ENCODE measurements at regions not wholly inside any gene's neighbourhood (a gene's known extent, or its start where the extent isn't known, plus 50 kb on each side); places are given as distances from the start of the nearest gene placed in this dataset.

DNA sequence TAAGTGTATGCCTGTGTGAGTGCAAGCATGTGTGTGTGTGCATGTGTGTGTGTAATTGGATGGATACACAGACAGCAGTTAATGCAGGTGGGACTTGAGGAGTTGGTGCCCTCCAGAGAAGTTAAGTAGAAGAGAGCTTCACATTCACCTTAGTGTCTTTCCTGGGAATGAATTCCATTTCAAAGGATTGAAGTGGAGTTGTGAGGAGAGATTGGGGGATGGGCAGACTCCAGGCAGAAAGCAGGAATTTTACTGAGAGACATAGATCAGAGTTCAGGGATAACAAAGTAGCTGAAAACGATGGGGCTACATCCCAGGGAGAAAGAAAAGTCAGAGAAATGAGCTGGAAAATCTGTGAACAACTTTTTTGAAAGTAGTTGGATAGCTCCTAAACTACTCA, 464.4 kb downstream of the TCERG1L start:
- WGBS (ENCODE audit: insufficient coverage), result 11% methylated on average over 1 of the region's 1 CpG
- H3K4me1 ChIP-seq (ENCODE audit: control insufficient read depth in 1 of 2, extremely low read depth in 1 of 2, insufficient read depth in 2 of 2, low read length in 2 of 2), result no peaks in the 10 kb centered on the region
- DNase-seq (no peak), ATAC-seq (replicated peaks in 1 of 4) (no peak)
- H3K27ac ChIP-seq (ENCODE audit: low read length), result no peak overlapping the region
- no peak overlapping the region for H3K4me3 ChIP-seq (ENCODE audit: control insufficient read depth in 1 of 2, extremely low read depth in 1 of 2, low read length in 1 of 2)
- H3K9me3 Mint-ChIP-seq, result peaks cover 0 to 7% (median 3%) of the 10 kb centered on the region in 3 donors
- ChIA-PET POLR2A (no interaction called here), CTCF (no interaction called here)
- no peaks in the 10 kb centered on the region for H3K27me3 ChIP-seq (replicated peaks in 1 of 2; ENCODE audit: control insufficient read depth in 2 of 2, extremely low read depth in 1 of 2, insufficient read depth in 2 of 2, low read length in 1 of 2)
- H3K27me3 Mint-ChIP-seq, result no peaks in the 10 kb centered on the region
- no peaks in the 10 kb centered on the region for H3K36me3 ChIP-seq (ENCODE audit: control insufficient read depth in 2 of 2, extremely low read depth in 1 of 2, insufficient read depth in 1 of 2, low read length in 1 of 2)
- no peaks in the 10 kb centered on the region for H3K4me1 Mint-ChIP-seq
- H3K9me3 ChIP-seq, result no peaks in the 10 kb centered on the region
- H3K27ac Mint-ChIP-seq, result no peak overlapping the region
- no peaks in the 10 kb centered on the region for H3K36me3 Mint-ChIP-seq
- H3K4me3 Mint-ChIP-seq, result no peak overlapping the region

DNA sequence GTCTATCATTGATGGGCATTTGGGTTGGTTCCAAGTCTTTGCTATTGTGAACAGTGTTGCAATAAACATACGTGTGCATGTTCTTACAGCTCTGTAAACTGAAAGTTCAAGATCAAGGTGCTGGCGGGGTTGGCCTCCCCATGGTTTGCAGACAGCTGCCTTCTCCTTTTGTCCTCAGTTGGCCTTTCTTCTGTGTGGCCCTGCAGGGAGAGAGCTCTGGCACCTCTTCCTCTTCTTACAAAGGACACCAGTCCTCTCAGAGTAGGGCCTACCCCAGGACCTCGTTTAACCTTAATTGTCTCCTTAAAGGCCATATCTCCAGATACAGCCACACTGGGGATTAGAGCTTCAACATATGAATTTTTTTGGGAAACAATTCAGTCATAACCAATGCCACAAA, 462.7 kb downstream of the TCERG1L start:
- Mint-ChIP-seq H3K4me1 (no peaks in the 10 kb centered on the region), H3K4me3 (no peak overlapping the region), H3K36me3 (no peaks in the 10 kb centered on the region), H3K27me3 (no peaks in the 10 kb centered on the region), H3K9me3 (peaks cover 3 to 14% (median 14%) of the 10 kb centered on the region in 3 donors), H3K27ac (no peak overlapping the region)
- H3K4me1 ChIP-seq (ENCODE audit: control insufficient read depth in 1 of 2, extremely low read depth in 1 of 2, insufficient read depth in 2 of 2, low read length in 2 of 2), result no peaks in the 10 kb centered on the region
- no peaks in the 10 kb centered on the region for H3K36me3 ChIP-seq (ENCODE audit: control insufficient read depth in 2 of 2, extremely low read depth in 1 of 2, insufficient read depth in 1 of 2, low read length in 1 of 2)
- H3K27me3 ChIP-seq (replicated peaks in 1 of 2; ENCODE audit: control insufficient read depth in 2 of 2, extremely low read depth in 1 of 2, insufficient read depth in 2 of 2, low read length in 1 of 2), result no peaks in the 10 kb centered on the region
- no peak overlapping the region for H3K27ac ChIP-seq (ENCODE audit: low read length)
- no peak for DNase-seq
- H3K4me3 ChIP-seq (ENCODE audit: control insufficient read depth in 1 of 2, extremely low read depth in 1 of 2, low read length in 1 of 2), result no peak overlapping the region
- ChIA-PET POLR2A (no interaction called here), CTCF (no interaction called here)
- no peaks in the 10 kb centered on the region for H3K9me3 ChIP-seq
- no peak for ATAC-seq (replicated peaks in 1 of 4)
- 64% methylated on average over 3 of the region's 3 CpGs for WGBS (ENCODE audit: insufficient coverage)

- Histone ChIP-seq H3K4me3 (ENCODE audit: control insufficient read depth in 1 of 2, extremely low read depth in 1 of 2, low read length in 1 of 2) (no peak overlapping the region), H3K36me3 (ENCODE audit: control insufficient read depth in 2 of 2, extremely low read depth in 1 of 2, insufficient read depth in 1 of 2, low read length in 1 of 2) (no peaks in the 10 kb centered on the region), H3K27ac (ENCODE audit: low read length) (no peak overlapping the region), H3K4me1 (ENCODE audit: control insufficient read depth in 1 of 2, extremely low read depth in 1 of 2, insufficient read depth in 2 of 2, low read length in 2 of 2) (no peaks in the 10 kb centered on the region), H3K27me3 (replicated peaks in 1 of 2; ENCODE audit: control insufficient read depth in 2 of 2, extremely low read depth in 1 of 2, insufficient read depth in 2 of 2, low read length in 1 of 2) (no peaks in the 10 kb centered on the region), H3K9me3 (no peaks in the 10 kb centered on the region)
- DNase-seq (no peak), ATAC-seq (replicated peaks in 1 of 4) (no peak)
- POLR2A ChIA-PET, result no interaction called here
- Mint-ChIP-seq H3K4me3 (no peak overlapping the region), H3K27me3 (peaks cover 0 to 4% of the 10 kb centered on the region in 2 donors), H3K36me3 (no peaks in the 10 kb centered on the region), H3K27ac (no peak overlapping the region), H3K9me3 (peaks cover 7 to 33% (median 32%) of the 10 kb centered on the region in 3 donors), H3K4me1 (no peaks in the 10 kb centered on the region)
- no CpG with 5 or more reads among the region's 1 CpG for WGBS (ENCODE audit: insufficient coverage)
- CTCF ChIA-PET, result no interaction called here
These were observed 457.4 kb downstream of the TCERG1L start for GRCh38 chr10:130854151-130854550.

GRCh38 chr10:130857631-130858295, 453.8 kb downstream of the TCERG1L start:
- WGBS (ENCODE audit: insufficient coverage), result 43% methylated on average over 1 of the region's 9 CpGs
- H3K4me3 ChIP-seq (ENCODE audit: control insufficient read depth in 1 of 2, extremely low read depth in 1 of 2, low read length in 1 of 2), result no peak overlapping the region

GRCh38 chr10:130858626-130859025, 452.9 kb downstream of the TCERG1L start:
- DNase-seq, result no peak
- H3K4me3 Mint-ChIP-seq, result no peak overlapping the region
- H3K9me3 Mint-ChIP-seq, result peaks cover 4 to 19% (median 18%) of the 10 kb centered on the region in 3 donors
- peaks cover 0 to 4% of the 10 kb centered on the region in 2 donors for H3K27me3 Mint-ChIP-seq
- ATAC-seq (replicated peaks in 1 of 4), result no peak
- WGBS (ENCODE audit: insufficient coverage), result 90% methylated on average over 2 of the region's 2 CpGs
- no peak overlapping the region for H3K27ac Mint-ChIP-seq
- no peaks in the 10 kb centered on the region for H3K4me1 Mint-ChIP-seq
- POLR2A ChIA-PET, result no interaction called here
- Histone ChIP-seq H3K27me3 (replicated peaks in 1 of 2; ENCODE audit: control insufficient read depth in 2 of 2, extremely low read depth in 1 of 2, insufficient read depth in 2 of 2, low read length in 1 of 2) (no peaks in the 10 kb centered on the region), H3K27ac (ENCODE audit: low read length) (no peak overlapping the region), H3K9me3 (no peaks in the 10 kb centered on the region), H3K4me3 (ENCODE audit: control insufficient read depth in 1 of 2, extremely low read depth in 1 of 2, low read length in 1 of 2) (no peak overlapping the region), H3K4me1 (ENCODE audit: control insufficient read depth in 1 of 2, extremely low read depth in 1 of 2, insufficient read depth in 2 of 2, low read length in 2 of 2) (no peaks in the 10 kb centered on the region), H3K36me3 (ENCODE audit: control insufficient read depth in 2 of 2, extremely low read depth in 1 of 2, insufficient read depth in 1 of 2, low read length in 1 of 2) (no peaks in the 10 kb centered on the region)
- CTCF ChIA-PET, result no interaction called here
- no peaks in the 10 kb centered on the region for H3K36me3 Mint-ChIP-seq

More at GRCh38 chr10:130857631-130858295, 453.8 kb downstream of the TCERG1L start:
- ATAC-seq (replicated peaks in 1 of 4) (no peak), DNase-seq (no peak)
- Histone ChIP-seq H3K27me3 (replicated peaks in 1 of 2; ENCODE audit: control insufficient read depth in 2 of 2, extremely low read depth in 1 of 2, insufficient read depth in 2 of 2, low read length in 1 of 2) (no peaks in the 10 kb centered on the region), H3K27ac (ENCODE audit: low read length) (no peak overlapping the region), H3K9me3 (no peaks in the 10 kb centered on the region), H3K36me3 (ENCODE audit: control insufficient read depth in 2 of 2, extremely low read depth in 1 of 2, insufficient read depth in 1 of 2, low read length in 1 of 2) (no peaks in the 10 kb centered on the region), H3K4me1 (ENCODE audit: control insufficient read depth in 1 of 2, extremely low read depth in 1 of 2, insufficient read depth in 2 of 2, low read length in 2 of 2) (no peaks in the 10 kb centered on the region)
- Mint-ChIP-seq H3K36me3 (no peaks in the 10 kb centered on the region), H3K4me3 (no peak overlapping the region), H3K4me1 (no peaks in the 10 kb centered on the region), H3K27me3 (peaks cover 0 to 4% of the 10 kb centered on the region in 2 donors), H3K9me3 (peaks cover 7 to 26% (median 24%) of the 10 kb centered on the region in 3 donors), H3K27ac (no peak overlapping the region)
- ChIA-PET CTCF (no interaction called here), POLR2A (no interaction called here)

GRCh38 chr10:130859427-130859826, 452.1 kb downstream of the TCERG1L start:
- no peak overlapping the region for H3K27ac ChIP-seq (ENCODE audit: low read length)
- Mint-ChIP-seq H3K9me3 (peaks cover 4 to 15% (median 13%) of the 10 kb centered on the region in 3 donors), H3K27ac (no peak overlapping the region), H3K4me1 (no peaks in the 10 kb centered on the region), H3K27me3 (peaks cover 0 to 4% of the 10 kb centered on the region in 2 donors), H3K36me3 (no peaks in the 10 kb centered on the region), H3K4me3 (no peak overlapping the region)
- POLR2A ChIA-PET, result no interaction called here
- ATAC-seq (replicated peaks in 1 of 4), result no peak
- CTCF ChIA-PET, result interaction anchor here in 1 of 2 donors (0.5 kb wide), 1 partner anchor 380 kb away, joined by 3 read pairs; no protein-coding TSS in a partner anchor
- H3K27me3 ChIP-seq (replicated peaks in 1 of 2; ENCODE audit: control insufficient read depth in 2 of 2, extremely low read depth in 1 of 2, insufficient read depth in 2 of 2, low read length in 1 of 2), result no peaks in the 10 kb centered on the region
- DNase-seq, result no peak
- H3K4me1 ChIP-seq (ENCODE audit: control insufficient read depth in 1 of 2, extremely low read depth in 1 of 2, insufficient read depth in 2 of 2, low read length in 2 of 2), result no peaks in the 10 kb centered on the region
- no peak overlapping the region for H3K4me3 ChIP-seq (ENCODE audit: control insufficient read depth in 1 of 2, extremely low read depth in 1 of 2, low read length in 1 of 2)
- no peaks in the 10 kb centered on the region for H3K36me3 ChIP-seq (ENCODE audit: control insufficient read depth in 2 of 2, extremely low read depth in 1 of 2, insufficient read depth in 1 of 2, low read length in 1 of 2)
- no peaks in the 10 kb centered on the region for H3K9me3 ChIP-seq
- 64% methylated on average over 1 of the region's 6 CpGs for WGBS (ENCODE audit: insufficient coverage)

DNA sequence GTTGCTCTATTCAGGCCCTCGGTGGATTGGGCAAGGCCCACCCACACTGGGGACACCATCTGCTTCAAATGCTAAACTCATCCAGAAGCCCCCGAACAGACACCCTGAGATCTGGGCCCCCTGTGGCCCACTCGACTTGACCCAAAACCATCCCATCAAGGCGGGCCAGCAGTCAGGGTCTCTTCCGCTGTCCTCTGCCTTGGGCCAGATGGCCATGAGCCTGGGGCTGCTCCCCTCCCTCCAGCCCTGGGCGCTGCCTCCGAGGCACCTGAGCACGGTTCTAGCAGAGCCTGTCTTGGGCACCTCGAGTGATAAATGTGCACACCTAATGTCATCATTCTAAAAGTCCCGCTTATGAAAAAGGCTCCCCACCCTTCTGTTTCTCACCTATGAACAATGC, 449.4 kb downstream of the TCERG1L start:
- no peaks in the 10 kb centered on the region for H3K36me3 Mint-ChIP-seq
- H3K27me3 ChIP-seq (replicated peaks in 1 of 2; ENCODE audit: control insufficient read depth in 2 of 2, extremely low read depth in 1 of 2, insufficient read depth in 2 of 2, low read length in 1 of 2), result no peaks in the 10 kb centered on the region
- no peaks in the 10 kb centered on the region for H3K4me1 ChIP-seq (ENCODE audit: control insufficient read depth in 1 of 2, extremely low read depth in 1 of 2, insufficient read depth in 2 of 2, low read length in 2 of 2)
- no peak overlapping the region for H3K27ac ChIP-seq (ENCODE audit: low read length)
- POLR2A ChIA-PET, result no interaction called here
- CTCF ChIA-PET, result no interaction called here
- no peak overlapping the region for H3K4me3 ChIP-seq (ENCODE audit: control insufficient read depth in 1 of 2, extremely low read depth in 1 of 2, low read length in 1 of 2)
- no peak for ATAC-seq (replicated peaks in 1 of 4)
- H3K27me3 Mint-ChIP-seq, result peaks cover 0 to 4% of the 10 kb centered on the region in 2 donors
- no peak overlapping the region for H3K27ac Mint-ChIP-seq
- DNase-seq, result no peak
- H3K4me1 Mint-ChIP-seq, result no peaks in the 10 kb centered on the region
- H3K9me3 ChIP-seq, result no peaks in the 10 kb centered on the region
- peaks cover 0 to 4% (median 0%) of the 10 kb centered on the region in 3 donors for H3K9me3 Mint-ChIP-seq
- no peaks in the 10 kb centered on the region for H3K36me3 ChIP-seq (ENCODE audit: control insufficient read depth in 2 of 2, extremely low read depth in 1 of 2, insufficient read depth in 1 of 2, low read length in 1 of 2)
- H3K4me3 Mint-ChIP-seq, result no peak overlapping the region
- WGBS (ENCODE audit: insufficient coverage), result 100% methylated on average over 7 of the region's 10 CpGs

Measured in T-cell (primary cell).